ENCODE measurements at regions not wholly inside any gene's neighbourhood (a gene's known extent, or its start where the extent isn't known, plus 50 kb on each side); places are given as distances from the start of the nearest gene placed in this dataset.

- DNase-seq: no peak
- H3K4me3 ChIP-seq: no peak overlapping the region
- H3K4me1 ChIP-seq: no peaks in the 10 kb centered on the region
These were observed 327.0 kb downstream of the NR4A2 start for GRCh38 chr2:156005531-156005930.

DNA sequence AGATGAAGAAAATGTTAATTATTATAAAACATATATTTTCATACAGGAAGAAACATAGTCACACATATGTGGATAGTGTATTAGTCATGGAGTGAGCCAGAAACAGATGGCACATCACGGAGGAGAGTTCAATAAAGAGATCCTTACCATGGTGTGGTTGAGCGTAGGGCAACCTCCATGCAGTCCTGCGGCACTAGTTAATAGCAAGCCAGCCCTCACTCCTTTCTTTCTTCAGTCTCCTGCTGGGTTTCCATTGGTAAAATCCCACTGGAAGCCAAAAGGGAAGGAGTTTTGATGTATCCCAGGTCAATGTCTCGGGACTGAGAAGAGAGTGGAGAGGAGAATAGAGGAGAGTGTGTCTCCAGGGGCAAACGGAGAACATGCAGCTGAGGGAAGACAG lies 328.1 kb downstream of the NR4A2 start:
- TF ChIP-seq CTCF (IDR thresholded peaks at IDR 0.05): no peak
- Histone ChIP-seq H3K27ac (no peak overlapping the region), H3K36me3 (no peaks in the 10 kb centered on the region), H3K4me3 (no peak overlapping the region), H3K4me1 (no peaks in the 10 kb centered on the region), H3K27me3 (no peaks in the 10 kb centered on the region), H3K9me3 (no peaks in the 10 kb centered on the region)
- no peak for DNase-seq
- intact Hi-C loops (cut with DNase I; ENCODE audit: low total_unique reads): no loop called here

More at GRCh38 chr2:156005531-156005930, 327.0 kb downstream of the NR4A2 start:
- H3K36me3 ChIP-seq: no peaks in the 10 kb centered on the region
- intact Hi-C loops (cut with DNase I; ENCODE audit: low total_unique reads): no loop called here
- H3K9me3 ChIP-seq: no peaks in the 10 kb centered on the region
- no peak overlapping the region for H3K27ac ChIP-seq
- H3K27me3 ChIP-seq: no peaks in the 10 kb centered on the region
- TF ChIP-seq CTCF (IDR thresholded peaks at IDR 0.05): no peak

DNA sequence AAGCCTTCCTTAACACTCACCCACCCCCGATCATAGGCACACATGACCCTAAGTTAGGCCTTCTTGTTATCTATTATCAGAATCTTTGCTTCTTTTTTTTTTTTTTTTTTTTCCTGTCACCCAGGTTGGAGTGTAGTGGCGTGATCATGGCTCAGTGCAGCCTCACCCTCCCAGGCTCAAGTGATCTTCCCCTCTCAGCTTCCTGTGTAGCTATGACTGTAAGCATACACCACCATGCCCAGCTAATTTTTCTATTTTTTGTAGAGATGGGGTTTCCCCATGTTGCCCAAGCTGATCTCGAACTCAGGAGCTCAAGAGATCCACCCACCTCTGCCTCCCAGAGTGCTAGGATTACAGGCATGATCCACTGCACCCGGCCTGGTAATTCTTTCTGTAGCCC lies 328.7 kb downstream of the NR4A2 start:
- H3K27ac ChIP-seq: no peak overlapping the region

DNA sequence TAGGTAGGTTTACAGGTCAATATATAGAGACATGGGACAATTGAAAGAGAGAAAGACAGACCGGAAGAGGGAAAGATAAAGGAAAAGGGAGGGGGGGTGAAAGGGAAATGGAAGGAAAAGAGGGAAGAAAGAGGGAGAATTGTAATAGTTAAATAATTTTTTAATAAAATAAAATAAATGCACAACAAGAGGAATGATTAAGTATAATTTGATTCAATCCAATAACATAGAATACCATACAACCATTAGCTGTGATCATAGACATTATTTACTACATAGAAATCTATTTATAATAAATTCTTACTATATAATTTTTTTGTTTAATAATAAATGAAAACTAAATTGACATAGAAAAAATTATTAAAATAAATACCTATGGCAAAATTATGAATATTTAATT lies 330.7 kb downstream of the NR4A2 start:
- H3K4me3 ChIP-seq: no peak overlapping the region
- H3K27ac ChIP-seq: no peak overlapping the region
- H3K36me3 ChIP-seq: no peaks in the 10 kb centered on the region
- H3K9me3 ChIP-seq: no peaks in the 10 kb centered on the region
- intact Hi-C loops (cut with DNase I; ENCODE audit: low total_unique reads): no loop called here
- DNase-seq: no peak
- TF ChIP-seq CTCF (IDR thresholded peaks at IDR 0.05): no peak
- H3K27me3 ChIP-seq: no peaks in the 10 kb centered on the region
- H3K4me1 ChIP-seq: no peaks in the 10 kb centered on the region

More for the DNA sequence above, 328.7 kb downstream of the NR4A2 start:
- no peak for DNase-seq
- TF ChIP-seq CTCF (IDR thresholded peaks at IDR 0.05): no peak
- intact Hi-C loops (cut with DNase I; ENCODE audit: low total_unique reads): no loop called here
- no peaks in the 10 kb centered on the region for H3K27me3 ChIP-seq
- H3K4me1 ChIP-seq: no peaks in the 10 kb centered on the region
- H3K9me3 ChIP-seq: no peaks in the 10 kb centered on the region
- no peaks in the 10 kb centered on the region for H3K36me3 ChIP-seq
- no peak overlapping the region for H3K4me3 ChIP-seq

DNA sequence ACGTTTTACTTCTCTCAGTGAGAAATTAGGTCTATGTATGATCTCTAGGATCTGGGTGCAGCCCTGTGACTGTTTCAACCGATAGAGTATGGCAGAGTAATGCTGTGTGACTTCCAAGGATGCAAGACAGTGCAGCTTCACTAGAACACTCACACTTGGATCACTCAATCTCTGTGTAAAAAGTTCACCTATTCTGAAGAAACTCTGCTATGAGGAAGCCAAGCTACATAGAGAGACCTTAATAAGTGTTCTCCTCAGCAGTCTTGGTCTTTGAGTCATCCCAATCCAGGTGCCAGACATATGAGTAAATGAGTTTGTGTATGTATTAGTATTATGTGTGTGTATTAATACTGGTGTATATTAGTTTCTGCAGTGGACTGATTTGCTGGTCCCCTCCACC lies 335.0 kb downstream of the NR4A2 start:
- intact Hi-C loops (cut with DNase I; ENCODE audit: low total_unique reads): no loop called here
- Histone ChIP-seq H3K4me3 (no peak overlapping the region), H3K27ac (no peak overlapping the region), H3K4me1 (no peaks in the 10 kb centered on the region), H3K27me3 (no peaks in the 10 kb centered on the region), H3K36me3 (no peaks in the 10 kb centered on the region), H3K9me3 (no peaks in the 10 kb centered on the region)
- DNase-seq: no peak
- no peak for TF ChIP-seq CTCF (IDR thresholded peaks at IDR 0.05)

DNA sequence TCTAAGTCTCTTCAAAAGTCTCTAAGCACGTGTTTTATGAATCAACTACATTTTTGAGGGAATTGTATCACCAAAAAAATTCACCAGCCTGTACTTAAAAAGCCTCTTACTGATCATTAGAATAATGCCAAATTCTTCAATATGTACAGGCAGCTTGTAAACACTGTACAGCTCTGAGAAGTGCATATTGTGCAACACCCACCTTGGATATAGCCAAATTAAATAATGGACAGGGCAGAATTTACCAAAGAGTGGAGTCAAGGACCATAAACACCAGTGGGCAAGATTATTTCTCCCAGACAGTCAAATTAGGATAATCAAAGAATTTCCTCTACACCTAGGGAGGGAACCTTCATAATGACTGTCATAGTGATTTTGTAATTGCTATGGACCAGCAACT lies 338.2 kb downstream of the NR4A2 start:
- Histone ChIP-seq H3K9me3 (no peaks in the 10 kb centered on the region), H3K4me1 (no peaks in the 10 kb centered on the region), H3K27ac (no peak overlapping the region), H3K4me3 (no peak overlapping the region), H3K36me3 (no peaks in the 10 kb centered on the region), H3K27me3 (no peaks in the 10 kb centered on the region)
- no peak for TF ChIP-seq CTCF (IDR thresholded peaks at IDR 0.05)
- intact Hi-C loops (cut with DNase I; ENCODE audit: low total_unique reads): no loop called here
- no peak for DNase-seq
